Endothelial cell of umbilical vein (primary cell): ENCODE measurements at regions not wholly inside any gene's neighbourhood (a gene's known extent, or its start where the extent isn't known, plus 50 kb on each side); places are given as distances from the start of the nearest gene placed in this dataset.

Experiments used
- BruUV-seq: library from RNA; stranded (reverse); fragments of 400-500 nt; replicated peaks from 2 replicates; lab custom pipeline; 2021; lab: Mats Ljungman, UMichigan
- CTCF ChIA-PET: fragments of 300-600, 350-600 bp; sonication (Branson Sonifier 250); formaldehyde crosslinking; loops from one replicate; lab custom pipeline; 2021; ENCODE audit warnings: antibody characterized with exemption, inconsistent platforms; lab: Charles Lee
- POLR2A ChIA-PET: fragments of 300-600, 350-600 bp; sonication (Branson Sonifier 250); formaldehyde crosslinking; loops from one replicate; lab custom pipeline; 2021; ENCODE audit warnings: antibody characterized with exemption, inconsistent platforms; lab: Charles Lee
- DNase-seq: peaks from one replicate; pipeline ENCODE4 v3.0.0-alpha.2; 2011; ENCODE audit warnings: low read depth, low spot score
- FAIRE-seq: peaks from 2 replicates; lab custom pipeline; 2011; peaks lifted over from hg19 to GRCh38; lab: Jason Lieb, UNC
- H2AFZ ChIP-seq: 2 replicates; pipeline ENCODE4 v1.6.0; 2012; ENCODE audit warnings: low read depth, low read length, control low read depth, inconsistent platforms
- H3K27ac ChIP-seq: 2 replicates; pipeline ENCODE4 v1.5.1; 2011; ENCODE audit warnings: low read depth, mild to moderate bottlenecking, control low read depth, low read length, moderate library complexity; ENCODE audit not compliant: insufficient read depth
- H3K27me3 ChIP-seq, 2 experiments: 2 replicates each; pipeline versions ENCODE4 v1.6.0 to v1.6.1; 2011; ENCODE audit warnings: low read length in 2 of 2, mixed read lengths in 1 of 2; ENCODE audit not compliant: control insufficient read depth in 2 of 2, insufficient read depth in 2 of 2
- H3K36me3 ChIP-seq, 2 experiments: 2 replicates in 1 of 2; 3 replicates in 1 of 2; pipeline ENCODE4 v1.5.1; 2011; ENCODE audit warnings: low read length in 2 of 2, mild to moderate bottlenecking in 1 of 2, moderate library complexity in 1 of 2; ENCODE audit not compliant: control insufficient read depth in 2 of 2, insufficient read depth in 2 of 2; ENCODE audit errors: extremely low read depth in 1 of 2
- H3K4me1 ChIP-seq: 3 replicates; pipeline ENCODE4 v1.5.1; 2011; ENCODE audit warnings: mild to moderate bottlenecking, low read length; ENCODE audit not compliant: control insufficient read depth, insufficient read depth; ENCODE audit errors: extremely low read depth
- H3K4me2 ChIP-seq: 2 replicates; pipeline ENCODE4 v1.6.1; 2011; ENCODE audit warnings: low read length, control low read depth, mixed read lengths; ENCODE audit not compliant: insufficient read depth
- H3K4me3 ChIP-seq, 3 experiments: fragments of 200-600 bp in 1 of 3; sonication (generic), shearing (Covaris generic) in 1 of 3; replicated peaks in 1 of 3; 2 replicates each; pipeline ENCODE4 v1.5.1; 2011 to 2016; ENCODE audit warnings: control low read depth in 3 of 3, low read length in 3 of 3, mild to moderate bottlenecking in 2 of 3, inconsistent platforms in 1 of 3, low read depth in 1 of 3, moderate library complexity in 1 of 3; ENCODE audit not compliant: insufficient read depth in 1 of 3
- H3K79me2 ChIP-seq: 2 replicates; pipeline ENCODE4 v1.6.0; 2012; ENCODE audit warnings: low read length, inconsistent platforms; ENCODE audit not compliant: control insufficient read depth, insufficient read depth
- H3K9ac ChIP-seq: replicated peaks from 2 replicates; pipeline ENCODE3; 2011; ENCODE audit warnings: low read length, control low read depth; ENCODE audit not compliant: insufficient read depth; ENCODE audit errors: extremely low read depth
- H3K9me1 ChIP-seq: replicated peaks from 3 replicates; pipeline ENCODE4 v1.6.0; 2011; ENCODE audit warnings: mild to moderate bottlenecking, low read length; ENCODE audit not compliant: control insufficient read depth, insufficient read depth; ENCODE audit errors: extremely low read depth
- H3K9me3 ChIP-seq: replicated peaks from 2 replicates; pipeline ENCODE4 v1.5.1; 2012; ENCODE audit warnings: low read length, inconsistent platforms; ENCODE audit not compliant: control insufficient read depth, insufficient read depth
- H4K20me1 ChIP-seq: replicated peaks from 2 replicates; pipeline ENCODE3; 2011; ENCODE audit warnings: mild to moderate bottlenecking, low read length; ENCODE audit not compliant: control insufficient read depth, insufficient read depth; ENCODE audit errors: extremely low read depth
- JUN ChIP-seq: IDR thresholded peaks from 2 replicates; pipeline ENCODE4 v1.6.1; 2011; ENCODE audit warnings: borderline replicate concordance, low read depth; ENCODE audit not compliant: insufficient read length, insufficient read depth
- MAX ChIP-seq: IDR thresholded peaks from 2 replicates; pipeline ENCODE4 v1.6.1; 2011; ENCODE audit not compliant: insufficient read depth, insufficient read length
- MYC ChIP-seq: IDR thresholded peaks from one replicate; pipeline ENCODE4 v1.6.1; 2011; ENCODE audit warnings: mild to moderate bottlenecking, low read depth, low read length
- POLR2A ChIP-seq: IDR thresholded peaks from 2 replicates; pipeline ENCODE4 v1.6.1; 2012; ENCODE audit warnings: low read depth, mild to moderate bottlenecking, control low read depth, low read length
- dilution Hi-C: fragments of 300-500 bp; cut with MboI; formaldehyde crosslinking; loops from one replicate; pipeline ENCODE4 v1.15.0; 2019; ENCODE audit warnings: low sequenced_read_pairs; ENCODE audit not compliant: extremely low pct_ligation_motif_present
- intact Hi-C: fragments of 100-400 bp; cut with micrococcal nuclease; formaldehyde crosslinking; loops from one replicate; pipeline ENCODE4 v1.10.0; 2022
- TF ChIP-seq, protein P1 (sequence below), 2 donors: IDR thresholded peaks; 1 replicate in 1 of 2; 2 replicates in 1 of 2; pipeline ENCODE4 v1.5.1; 2011; ENCODE audit warnings: low read length in 2 of 2, mild to moderate bottlenecking in 2 of 2, moderate library complexity in 2 of 2, control low read depth in 1 of 2, inconsistent platforms in 1 of 2, low read depth in 1 of 2; ENCODE audit not compliant: insufficient read depth in 1 of 2; ENCODE audit errors: extremely low read depth in 1 of 2

DNA sequence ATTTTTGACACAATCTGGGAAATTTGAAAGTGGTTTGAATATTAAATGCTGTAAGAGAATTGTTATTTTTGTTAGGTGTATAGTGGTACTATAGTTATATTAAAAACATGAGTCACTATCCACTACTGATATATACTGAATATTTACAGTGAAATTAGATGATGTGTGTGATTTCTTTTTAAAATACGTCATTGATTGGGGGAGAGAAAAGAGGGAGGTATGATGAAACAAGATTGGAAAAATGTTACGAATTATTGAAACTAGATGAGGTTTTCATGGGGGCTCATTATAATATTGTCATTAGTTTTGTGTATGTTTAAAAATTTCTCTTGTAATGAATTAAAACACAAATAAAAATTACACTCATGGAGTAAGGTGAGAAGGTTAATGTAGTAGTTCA is 571.4 kb downstream of the HTR7 start:
- POLR2A ChIA-PET, result no interaction called here

More for the DNA sequence above, 571.4 kb downstream of the HTR7 start:
- DNase-seq (no peak), FAIRE-seq (no peak)
- BruUV-seq, result no TSS peak
- CTCF ChIA-PET, result interaction anchor here (1.2 to 4.6 kb wide), 2 partner anchors 299 to 306 kb away, joined by 3 to 179 read pairs; no protein-coding TSS in a partner anchor
- Histone ChIP-seq H3K9me1 (no peaks in the 10 kb centered on the region), H3K9me3 (no peaks in the 10 kb centered on the region), H3K79me2 (no peaks in the 10 kb centered on the region), H3K4me2 (no peak overlapping the region), H3K27ac (no peak overlapping the region), H3K4me3 (no peak overlapping the region), H2AFZ (no peak overlapping the region), H3K27me3 (peaks cover 0 to 4% of the 10 kb centered on the region in 2 experiments), H3K36me3 (no peaks in the 10 kb centered on the region), H3K4me1 (peaks cover 6% of the 10 kb centered on the region), H4K20me1 (no peaks in the 10 kb centered on the region), H3K9ac (no peak overlapping the region)
- dilution Hi-C loops, result no loop called here
- intact Hi-C loops, result loop anchor here (5.0 kb wide), 2 partner anchors 494 to 576 kb away; no protein-coding TSS in a partner anchor
- no peak for TF ChIP-seq POLR2A
- TF ChIP-seq JUN, result no peak
- no peak for TF ChIP-seq MYC
- no peak for TF ChIP-seq MAX
- TF ChIP-seq, protein P1, sequence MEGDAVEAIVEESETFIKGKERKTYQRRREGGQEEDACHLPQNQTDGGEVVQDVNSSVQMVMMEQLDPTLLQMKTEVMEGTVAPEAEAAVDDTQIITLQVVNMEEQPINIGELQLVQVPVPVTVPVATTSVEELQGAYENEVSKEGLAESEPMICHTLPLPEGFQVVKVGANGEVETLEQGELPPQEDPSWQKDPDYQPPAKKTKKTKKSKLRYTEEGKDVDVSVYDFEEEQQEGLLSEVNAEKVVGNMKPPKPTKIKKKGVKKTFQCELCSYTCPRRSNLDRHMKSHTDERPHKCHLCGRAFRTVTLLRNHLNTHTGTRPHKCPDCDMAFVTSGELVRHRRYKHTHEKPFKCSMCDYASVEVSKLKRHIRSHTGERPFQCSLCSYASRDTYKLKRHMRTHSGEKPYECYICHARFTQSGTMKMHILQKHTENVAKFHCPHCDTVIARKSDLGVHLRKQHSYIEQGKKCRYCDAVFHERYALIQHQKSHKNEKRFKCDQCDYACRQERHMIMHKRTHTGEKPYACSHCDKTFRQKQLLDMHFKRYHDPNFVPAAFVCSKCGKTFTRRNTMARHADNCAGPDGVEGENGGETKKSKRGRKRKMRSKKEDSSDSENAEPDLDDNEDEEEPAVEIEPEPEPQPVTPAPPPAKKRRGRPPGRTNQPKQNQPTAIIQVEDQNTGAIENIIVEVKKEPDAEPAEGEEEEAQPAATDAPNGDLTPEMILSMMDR (IDR thresholded peaks at IDR 0.05; ENCODE audit: extremely low read depth in 1 of 2, insufficient read depth in 1 of 2, low read depth in 1 of 2, low read length in 2 of 2), result no peak
